GM12891 (cell line): ENCODE measurements at regions not wholly inside any gene's neighbourhood (a gene's known extent, or its start where the extent isn't known, plus 50 kb on each side); places are given as distances from the start of the nearest gene placed in this dataset.

Experiments used
- PAX5 ChIP-seq: IDR thresholded peaks from 2 replicates; pipeline ENCODE4 v1.6.1; 2011; ENCODE audit warnings: low read length, moderate library complexity, mild to moderate bottlenecking; ENCODE audit not compliant: insufficient read depth, severe bottlenecking
- POLR2A ChIP-seq: IDR thresholded peaks from 2 replicates; pipeline ENCODE4 v1.6.1; 2011; ENCODE audit warnings: low read depth, low read length, control low read depth
- POLR2AphosphoS5 ChIP-seq: IDR thresholded peaks from 2 replicates; pipeline ENCODE4 v1.6.1; 2011; ENCODE audit warnings: low read depth, low read length, control low read depth
- POU2F2 ChIP-seq: IDR thresholded peaks from 2 replicates; pipeline ENCODE4 v1.6.1; 2011; ENCODE audit warnings: low read depth, mild to moderate bottlenecking, control low read depth, low read length, moderate library complexity
- SPI1 ChIP-seq: IDR thresholded peaks from 2 replicates; pipeline ENCODE4 v1.6.1; 2011; ENCODE audit warnings: low read depth, low read length, control low read depth
- TAF1 ChIP-seq: IDR thresholded peaks from 2 replicates; pipeline ENCODE4 v1.6.1; 2011; ENCODE audit warnings: low read depth, low read length, control low read depth

DNA sequence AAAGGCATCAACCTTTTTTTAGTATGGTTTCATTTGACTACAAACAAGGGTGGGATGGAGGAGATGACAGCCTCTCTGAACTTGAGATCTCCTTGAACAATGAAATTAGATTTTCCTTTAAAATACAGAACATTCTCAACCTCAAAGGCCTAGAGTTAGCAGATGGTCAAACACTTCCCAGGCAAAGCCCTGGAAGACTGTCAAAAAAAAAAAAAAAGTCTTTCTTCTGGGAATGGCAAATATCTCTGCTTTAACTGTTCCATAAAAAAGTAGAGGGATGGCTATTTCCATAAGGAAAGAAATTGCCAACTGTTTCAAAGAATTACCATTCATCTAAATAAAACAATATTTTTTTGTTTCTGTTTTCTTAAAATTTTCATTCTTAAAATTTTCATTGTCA lies 870.8 kb downstream of the GALC start:
- no peak for TF ChIP-seq POLR2A
- no peak for TF ChIP-seq TAF1
- no peak for TF ChIP-seq POU2F2
- no peak for TF ChIP-seq SPI1
- no peak for TF ChIP-seq POLR2AphosphoS5
- TF ChIP-seq PAX5, result no peak
